ENCODE measurements at regions not wholly inside any gene's neighbourhood (a gene's known extent, or its start where the extent isn't known, plus 50 kb on each side); places are given as distances from the start of the nearest gene placed in this dataset.
"Not testable (repeated sequence)": the region's sequence is repeated elsewhere in the genome, so short reads cannot be mapped to it uniquely, and the experiment has no call there.

- no peak for DNase-seq
Observed at GRCh38 chrX:113726009-113726408, 857.9 kb upstream of the HTR2C start.

DNA sequence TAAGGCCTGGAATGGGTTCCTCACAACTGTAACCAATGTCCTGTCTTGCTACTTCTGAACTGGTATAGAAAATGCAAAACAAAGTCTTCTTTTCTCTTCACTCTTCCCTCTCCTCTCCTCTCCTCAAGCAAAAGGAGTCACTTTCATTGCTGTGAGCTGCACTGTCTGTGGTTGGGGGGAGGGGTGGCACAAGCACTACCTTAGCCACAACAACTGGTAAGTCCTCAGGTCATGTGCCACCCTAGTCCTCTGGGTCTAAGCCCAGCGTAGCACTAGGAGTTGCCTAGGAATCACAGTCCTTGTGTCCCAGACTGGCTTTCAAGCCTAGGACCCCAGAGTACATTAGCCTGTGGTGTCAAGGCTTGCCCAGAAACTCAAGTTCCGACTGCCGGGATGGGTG is 859.3 kb upstream of the AMOT start:
- DNase-seq = no peak

GRCh38 chrX:113675278-113675677 is 834.6 kb upstream of the AMOT start:
- no peak for DNase-seq

DNA sequence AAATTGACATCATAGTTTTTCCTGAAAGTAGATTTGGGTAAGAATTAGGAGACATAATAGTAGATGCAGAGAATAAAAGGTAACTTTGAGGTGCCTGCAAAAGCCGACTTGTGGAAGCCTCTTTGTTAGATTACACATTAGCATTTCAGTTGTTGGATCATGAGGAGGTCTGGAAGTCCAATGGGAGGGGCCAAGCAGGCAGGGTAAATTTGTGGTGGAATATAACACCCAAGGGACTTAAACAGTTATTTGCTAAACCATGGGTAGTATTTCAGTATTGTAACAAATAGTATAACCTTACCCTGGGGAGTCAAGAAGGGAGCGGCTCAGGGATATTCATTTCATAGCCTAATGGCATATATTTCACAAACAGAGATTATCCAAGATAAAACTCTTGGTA is 810.7 kb upstream of the AMOT start:
- no peak for DNase-seq

GRCh38 chrX:113644426-113644825 is 803.8 kb upstream of the AMOT start:
- no peak for DNase-seq

- no peak for DNase-seq
Observed at GRCh38 chrX:113634565-113634964, 793.9 kb upstream of the AMOT start.

- DNase-seq = no peak
Observed at GRCh38 chrX:113629326-113629725, 788.7 kb upstream of the AMOT start.

DNA sequence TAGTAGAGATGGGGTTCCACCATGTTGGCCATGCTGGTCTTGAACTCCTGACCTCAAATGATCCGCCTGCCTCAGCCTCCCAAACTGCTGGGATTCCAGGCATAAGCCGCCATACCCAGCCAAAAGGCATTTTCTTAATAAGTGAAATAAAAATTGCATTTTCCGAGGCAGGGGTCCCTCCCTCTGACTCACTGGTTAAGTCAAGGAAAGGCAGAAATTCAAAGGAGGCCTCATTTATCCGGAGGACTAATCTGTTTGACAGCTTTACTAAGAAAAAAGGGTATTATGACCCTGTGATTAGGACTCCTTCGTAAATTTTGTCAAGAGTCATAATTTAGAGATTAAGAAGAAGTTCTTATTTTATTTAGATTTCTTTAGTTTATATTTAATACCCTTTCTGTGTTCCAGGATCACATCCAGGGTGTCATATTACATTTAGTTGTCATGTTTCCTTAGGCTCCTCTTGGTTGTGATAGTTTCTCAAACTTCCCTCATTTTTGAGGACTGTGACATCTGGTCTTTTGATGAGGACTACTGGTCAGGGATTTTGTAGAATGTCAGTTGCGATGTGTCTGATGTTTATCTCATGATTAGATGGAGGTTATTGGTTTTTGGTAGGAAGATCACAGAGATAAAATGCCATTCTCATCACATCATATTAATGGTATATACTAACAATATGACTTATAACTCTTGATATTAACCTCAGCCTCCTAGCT is 753.7 kb upstream of the AMOT start:
- no peak for DNase-seq

DNA sequence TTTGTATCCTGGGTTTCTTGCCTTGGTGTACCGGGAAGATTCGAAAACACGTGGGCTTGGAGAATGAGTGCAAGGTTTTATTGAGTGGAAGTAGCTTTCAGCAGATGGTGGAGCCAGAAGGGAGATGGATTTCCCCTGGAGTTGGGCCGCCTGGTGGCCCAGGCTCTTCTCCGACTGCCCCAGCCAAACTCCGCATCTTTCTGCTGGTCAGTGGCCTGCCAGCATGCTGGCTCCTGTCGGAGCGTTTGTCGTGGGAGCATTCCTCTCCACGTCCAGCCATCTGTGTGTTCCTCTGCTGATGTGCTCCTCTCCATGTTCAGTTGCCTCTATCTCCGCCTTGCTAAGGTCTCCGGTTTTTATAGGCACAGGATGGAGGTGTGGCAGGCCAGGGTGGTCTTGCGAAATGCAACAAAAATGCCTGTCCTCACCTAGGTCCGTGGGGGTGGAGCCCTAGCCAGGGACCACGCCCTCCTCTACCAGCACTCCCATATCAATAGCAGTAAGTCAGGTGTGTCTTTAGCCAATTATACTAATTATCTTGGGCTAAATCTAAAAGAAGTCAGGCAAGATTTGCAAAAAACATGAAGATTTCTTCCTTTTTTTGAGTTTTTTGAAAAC is 745.8 kb upstream of the AMOT start:
- DNase-seq = no peak

DNA sequence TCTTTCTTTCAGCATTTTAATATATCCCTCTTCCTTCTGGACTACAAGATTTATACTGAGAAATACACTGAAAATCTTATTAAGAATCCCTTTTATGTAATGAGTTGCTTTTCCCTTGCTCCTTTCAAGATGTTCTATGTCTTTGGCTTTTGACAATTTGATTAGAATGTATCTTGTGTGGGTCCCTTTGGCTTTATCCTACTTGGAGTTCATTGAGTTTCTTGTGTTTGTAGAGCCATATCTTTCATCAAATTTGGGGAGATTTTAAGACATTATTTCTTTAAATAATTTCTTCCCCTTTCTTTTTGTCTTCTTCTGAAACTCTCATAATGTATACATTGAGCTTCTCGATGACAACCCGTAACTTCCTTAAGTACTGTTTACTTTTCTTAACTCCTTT is 739.9 kb upstream of the AMOT start:
- no peak for DNase-seq

DNA sequence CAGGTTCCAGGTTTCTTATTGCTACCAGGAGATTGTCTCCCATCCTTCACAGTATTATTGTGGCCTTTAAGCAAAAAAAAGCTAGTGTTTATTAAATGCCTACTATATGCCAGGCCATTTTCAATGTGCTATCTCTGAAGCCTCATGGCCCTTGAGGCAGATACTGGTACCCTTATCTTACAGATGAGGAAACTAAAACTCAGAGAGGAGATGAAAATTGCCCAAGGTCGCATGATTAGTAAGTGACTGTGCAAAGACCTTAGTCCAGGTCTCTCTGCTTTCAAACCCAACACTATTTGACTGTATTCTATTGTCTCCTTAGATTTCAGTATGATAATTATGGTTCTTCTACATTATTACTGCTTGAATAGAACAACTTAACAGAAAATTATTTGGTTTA is 717.9 kb upstream of the AMOT start:
- DNase-seq = no peak

- DNase-seq = no peak
Observed at GRCh38 chrX:113551919-113552318, 711.3 kb upstream of the AMOT start.

- DNase-seq = no peak
Observed at GRCh38 chrX:113548308-113549015, 707.8 kb upstream of the AMOT start.

GRCh38 chrX:113545040-113545439 is 704.4 kb upstream of the AMOT start:
- no peak for DNase-seq

- DNase-seq = no peak
Observed at GRCh38 chrX:113539599-113540356, 699.1 kb upstream of the AMOT start.

GRCh38 chrX:113529426-113530013 is 688.9 kb upstream of the AMOT start:
- DNase-seq = no peak

DNA sequence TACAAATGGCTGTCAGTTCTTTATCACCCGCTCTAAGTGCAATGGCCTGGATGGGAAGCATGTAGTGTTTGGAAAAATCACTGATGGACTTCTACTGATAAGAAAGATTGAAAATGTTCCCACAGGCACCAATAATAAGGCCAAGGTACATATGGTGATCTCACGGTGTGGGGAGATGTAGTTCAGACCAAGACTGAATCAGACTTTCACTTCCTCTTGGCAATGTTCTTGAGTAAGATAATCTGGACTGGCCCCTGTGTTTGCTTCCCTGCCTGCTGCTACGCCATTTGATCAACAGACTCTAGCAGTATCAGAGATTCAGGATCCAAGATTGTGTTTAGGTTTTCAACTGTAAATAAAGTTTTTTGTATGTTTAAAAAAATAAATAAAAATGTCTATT is 682.2 kb upstream of the AMOT start:
- no peak for DNase-seq

DNA sequence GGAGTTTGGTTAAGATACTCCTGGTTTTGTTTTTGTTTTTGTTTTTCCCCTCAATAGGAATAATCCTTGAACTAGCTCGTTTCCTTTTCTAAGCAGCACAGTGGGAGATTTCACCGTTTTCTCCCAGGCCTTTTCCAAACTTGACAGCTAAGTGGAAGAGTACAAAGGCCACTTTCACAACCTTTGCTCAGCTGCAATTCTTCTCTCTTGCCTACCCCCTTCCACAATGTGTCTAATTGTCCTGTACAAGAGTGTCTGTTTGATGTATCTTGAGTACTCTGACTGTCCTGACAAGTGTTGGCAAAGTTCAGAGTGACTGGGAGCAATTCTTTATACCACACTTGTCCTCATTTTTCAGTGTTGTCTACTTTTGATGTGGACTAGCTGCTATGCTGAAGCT is 674.3 kb upstream of the AMOT start:
- DNase-seq = no peak

DNA sequence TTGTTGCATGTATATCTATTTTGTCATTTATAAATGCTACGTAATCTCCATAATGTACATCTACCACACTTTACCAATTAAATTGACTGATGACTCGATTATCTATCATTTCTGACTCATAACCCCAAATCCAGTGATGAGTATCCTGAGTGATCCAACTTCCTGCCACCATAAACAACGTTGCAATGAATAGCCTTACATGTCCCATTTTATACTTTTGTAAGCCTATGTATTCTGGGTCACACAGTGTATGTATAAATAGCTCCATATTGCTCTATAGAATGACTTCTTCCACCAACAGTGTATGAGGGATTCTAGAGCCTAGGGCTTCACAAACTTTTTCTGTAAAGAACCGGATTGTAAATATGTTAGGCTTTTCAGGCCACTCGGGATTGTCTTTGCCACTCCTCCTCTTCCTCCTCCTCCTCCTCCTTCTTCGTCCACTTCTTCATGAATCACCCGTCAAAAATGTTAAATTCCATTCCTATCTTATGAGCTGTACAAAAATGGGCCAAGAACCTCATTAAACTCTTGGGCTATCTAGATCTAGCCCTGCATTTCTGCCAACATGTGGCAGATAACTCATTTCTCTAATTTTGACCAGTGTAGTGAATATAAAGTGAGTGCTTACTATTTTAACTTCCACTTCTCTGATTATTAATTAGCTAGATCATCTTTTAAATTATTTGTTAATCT is 672.2 kb upstream of the AMOT start:
- DNase-seq = no peak

GRCh38 chrX:113510586-113510985 is 670.0 kb upstream of the AMOT start:
- DNase-seq = no peak

- no peak for DNase-seq
Observed at GRCh38 chrX:113492895-113493294, 652.3 kb upstream of the AMOT start.

DNA sequence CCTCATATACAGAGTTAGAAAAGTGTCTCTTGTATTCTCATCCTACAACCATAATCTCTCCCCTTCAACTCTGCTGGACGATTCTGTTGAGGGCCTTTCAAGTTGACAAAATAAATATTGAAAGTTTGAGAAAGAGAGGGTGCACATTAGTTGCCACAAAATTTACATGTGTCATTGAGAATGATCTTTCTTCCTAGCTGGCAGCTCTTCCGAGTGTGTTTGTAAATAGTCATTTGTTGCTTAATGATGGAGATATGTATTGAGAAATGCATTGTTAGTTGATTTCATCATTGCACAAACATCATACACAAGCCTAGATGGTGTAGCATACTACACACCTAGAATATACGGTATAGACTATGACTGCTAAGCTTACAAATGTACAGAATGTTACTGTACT is 632.8 kb upstream of the AMOT start:
- DNase-seq = no peak

- not testable (repeated sequence) for DNase-seq
Observed at GRCh38 chrX:113473015-113473414, 632.4 kb upstream of the AMOT start.
